GM23338 (cell line): ENCODE measurements at regions not wholly inside any gene's neighbourhood (a gene's known extent, or its start where the extent isn't known, plus 50 kb on each side); places are given as distances from the start of the nearest gene placed in this dataset.

Source experiments
- ATAC-seq: fragments of 200-7000 bp; cut with Tn5 transposase; 3 replicates; pipeline ENCODE4 v1.9.1; 2020
- DNase-seq: peaks from one replicate; pipeline ENCODE4 v3.0.0-alpha.2; 2015; ENCODE audit warnings: low spot score
- H2AFZ ChIP-seq: fragments of 200-600 bp; sonication (generic); 2 replicates; pipeline ENCODE4 v1.8.0; 2016; ENCODE audit warnings: antibody characterized with exemption, mild to moderate bottlenecking, moderate library complexity
- H3F3A ChIP-seq: fragments of 200-600 bp; sonication (generic); replicated peaks from 2 replicates; pipeline ENCODE4 v1.8.0; 2017; ENCODE audit warnings: antibody characterized with exemption, mixed run types, low read depth
- H3K27ac ChIP-seq: fragments of 200-600 bp; sonication (generic); 2 replicates; pipeline ENCODE4 v1.6.1; 2016; ENCODE audit warnings: low read depth
- H3K27me3 ChIP-seq: fragments of 200-600 bp; sonication (generic); 2 replicates; pipeline ENCODE4 v1.8.0; 2016; ENCODE audit warnings: mild to moderate bottlenecking, mixed run types, moderate library complexity; ENCODE audit not compliant: insufficient read depth
- H3K36me3 ChIP-seq: fragments of 200-600 bp; sonication (generic); 2 replicates; pipeline ENCODE4 v1.8.0; 2016; ENCODE audit warnings: mild to moderate bottlenecking; ENCODE audit not compliant: insufficient read depth
- H3K4me1 ChIP-seq: fragments of 200-600 bp; sonication (generic); 2 replicates; pipeline ENCODE4 v1.8.0; 2016; ENCODE audit warnings: mild to moderate bottlenecking, moderate library complexity; ENCODE audit not compliant: insufficient read depth
- H3K4me2 ChIP-seq: fragments of 200-600 bp; sonication (generic); 2 replicates; pipeline ENCODE4 v1.7.1; 2017; ENCODE audit warnings: mixed run types
- H3K4me3 ChIP-seq: fragments of 200-600 bp; sonication (generic); 2 replicates; pipeline ENCODE4 v1.6.1; 2016; ENCODE audit warnings: mixed run types
- H3K79me2 ChIP-seq: fragments of 200-600 bp; sonication (generic); replicated peaks from 2 replicates; pipeline ENCODE4 v1.8.0; 2017; ENCODE audit warnings: mild to moderate bottlenecking; ENCODE audit not compliant: insufficient read depth
- H3K9me2 ChIP-seq: fragments of 200-600 bp; sonication (generic); 2 replicates; pipeline ENCODE4 v1.8.0; 2017; ENCODE audit not compliant: insufficient read depth
- H4K20me1 ChIP-seq: fragments of 200-600 bp; sonication (generic); replicated peaks from 2 replicates; pipeline ENCODE4 v1.8.0; 2017; ENCODE audit warnings: mild to moderate bottlenecking; ENCODE audit not compliant: insufficient read depth
- H3K27ac Mint-ChIP-seq: 2 replicates; pipeline ENCODE4 v1.8.0; 2020; ENCODE audit warnings: inconsistent platforms, mild to moderate bottlenecking, moderate library complexity, mixed read lengths
- H3K27me3 Mint-ChIP-seq: 3 replicates; pipeline ENCODE4 v1.8.0; 2022; ENCODE audit warnings: low read depth, mild to moderate bottlenecking, moderate library complexity, mixed read lengths, inconsistent platforms; ENCODE audit not compliant: insufficient read depth, poor library complexity
- H3K36me3 Mint-ChIP-seq: 3 replicates; pipeline ENCODE4 v1.8.0; 2021; ENCODE audit warnings: low read depth, mild to moderate bottlenecking, inconsistent platforms, moderate library complexity, mixed read lengths
- H3K4me1 Mint-ChIP-seq: 3 replicates; pipeline ENCODE4 v1.8.0; 2020; ENCODE audit warnings: mild to moderate bottlenecking, inconsistent platforms, mixed read lengths
- H3K4me3 Mint-ChIP-seq: 3 replicates; pipeline ENCODE4 v1.8.0; 2021; ENCODE audit warnings: moderate library complexity, mild to moderate bottlenecking, inconsistent platforms, mixed read lengths
- H3K9me3 Mint-ChIP-seq: 3 replicates; pipeline ENCODE4 v1.8.0; 2020; ENCODE audit warnings: moderate library complexity, mild to moderate bottlenecking, inconsistent platforms, mixed read lengths
- CREB1 ChIP-seq: fragments of 250-450 bp; sonication (Bioruptor Pico); IDR thresholded peaks from 2 replicates; pipeline ENCODE4 v1.5.0; 2020; ENCODE audit warnings: low read depth, mild to moderate bottlenecking, moderate library complexity
- CTCF ChIP-seq, 2 experiments: fragments of 200-600 bp in 1 of 2; sonication (generic) in 1 of 2; conservative IDR thresholded peaks; 2 replicates each; pipeline versions ENCODE4 v1.5.1 to v1.6.1; 2016 to 2017; ENCODE audit warnings: antibody characterized with exemption in 2 of 2, low read depth in 2 of 2, mild to moderate bottlenecking in 2 of 2, moderate library complexity in 1 of 2
- ETS1 ChIP-seq: IDR thresholded peaks from 2 replicates; pipeline ENCODE4 v1.6.1; 2016; ENCODE audit warnings: antibody characterized with exemption
- EZH2 ChIP-seq: fragments of 200-600 bp; sonication (generic); IDR thresholded peaks from one replicate; pipeline ENCODE4 v1.8.0; 2017; ENCODE audit warnings: antibody characterized with exemption, mild to moderate bottlenecking, low read depth; ENCODE audit not compliant: unreplicated experiment
- EZH2phosphoT487 ChIP-seq: fragments of 200-600 bp; sonication (generic); IDR thresholded peaks from one replicate; pipeline ENCODE4 v1.8.1; 2018; ENCODE audit warnings: antibody characterized with exemption; ENCODE audit not compliant: unreplicated experiment
- JUNB ChIP-seq: IDR thresholded peaks from one replicate; pipeline ENCODE4 v1.6.1; 2016; ENCODE audit warnings: antibody characterized with exemption; ENCODE audit not compliant: unreplicated experiment
- NANOG ChIP-seq: IDR thresholded peaks from 2 replicates; pipeline ENCODE4 v1.6.1; 2016; ENCODE audit warnings: antibody characterized with exemption, borderline replicate concordance
- POLR2AphosphoS5 ChIP-seq: IDR thresholded peaks from 2 replicates; pipeline ENCODE4 v1.6.1; 2016; ENCODE audit warnings: antibody characterized with exemption, low read depth
- REST ChIP-seq: IDR thresholded peaks from one replicate; pipeline ENCODE4 v1.6.1; 2018; ENCODE audit warnings: antibody characterized with exemption; ENCODE audit not compliant: unreplicated experiment
- STAT1 ChIP-seq: IDR thresholded peaks from one replicate; pipeline ENCODE4 v1.6.1; 2016; ENCODE audit warnings: antibody characterized with exemption; ENCODE audit not compliant: unreplicated experiment
- ZNF114 ChIP-seq: fragments of 250-450 bp; sonication (Bioruptor Pico); IDR thresholded peaks from 2 replicates; pipeline ENCODE4 v1.5.0; 2020; ENCODE audit warnings: mild to moderate bottlenecking, moderate library complexity
- ZNF331 ChIP-seq: fragments of 250-450 bp; sonication (Bioruptor Pico); IDR thresholded peaks from 2 replicates; pipeline ENCODE4 v1.5.0; 2020; ENCODE audit warnings: low read depth, mild to moderate bottlenecking, moderate library complexity
- ZNF462 ChIP-seq: fragments of 250-450 bp; sonication (Bioruptor Pico); IDR thresholded peaks from 2 replicates; pipeline ENCODE4 v1.5.0; 2020; ENCODE audit warnings: mild to moderate bottlenecking, moderate library complexity

- Mint-ChIP-seq H3K4me3 (no peak overlapping the region), H3K4me1 (no peaks in the 10 kb centered on the region; the same call in 2 of the 3 replicates), H3K36me3 (no peaks in the 10 kb centered on the region), H3K27me3 (no peaks in the 10 kb centered on the region), H3K9me3 (no peaks in the 10 kb centered on the region), H3K27ac (no peak overlapping the region)
- H3K4me3 ChIP-seq, result no peak overlapping the region
- no peaks in the 10 kb centered on the region for H3K79me2 ChIP-seq
- DNase-seq (no peak), ATAC-seq (no peak)
- no peaks in the 10 kb centered on the region for H4K20me1 ChIP-seq
- TF ChIP-seq ETS1, result no peak
- no peak for TF ChIP-seq EZH2phosphoT487
- no peak for TF ChIP-seq REST
- TF ChIP-seq CREB1, result no peak
- TF ChIP-seq JUNB, result no peak
- TF ChIP-seq STAT1, result no peak
- TF ChIP-seq ZNF331 (CRISPR knock-in tag), result no peak
- no peak for TF ChIP-seq ZNF114 (CRISPR knock-in tag)
- TF ChIP-seq POLR2AphosphoS5, result no peak
- TF ChIP-seq ZNF462 (CRISPR knock-in tag), result no peak
- no peak for TF ChIP-seq CTCF (conservative IDR thresholded peaks at IDR 0.05; ENCODE audit: low read depth in 2 of 2)
- TF ChIP-seq EZH2, result no peak
- no peak for TF ChIP-seq NANOG
- H3K27ac ChIP-seq, result no peak overlapping the region
- H3K27me3 ChIP-seq, result no peaks in the 10 kb centered on the region
- no peak overlapping the region for H3K4me2 ChIP-seq
- no peaks in the 10 kb centered on the region for H3K36me3 ChIP-seq
- no peaks in the 10 kb centered on the region for H3K9me2 ChIP-seq
- no peaks in the 10 kb centered on the region for H3F3A ChIP-seq
- H3K4me1 ChIP-seq, result no peaks in the 10 kb centered on the region
- H2AFZ ChIP-seq, result no peak overlapping the region; the same call in 1 of the 2 replicates
These were observed 855.0 kb downstream of the EPHA7 start for GRCh38 chr6:92564376-92564775.
